BJ (cell line): ENCODE measurements at regions not wholly inside any gene's neighbourhood (a gene's known extent, or its start where the extent isn't known, plus 50 kb on each side); places are given as distances from the start of the nearest gene placed in this dataset.

Experiments used
- CTCF ChIA-PET: fragments of 350-600 bp; formaldehyde crosslinking; extraction: SDS; loops from one replicate; lab custom pipeline; 2021; ENCODE audit warnings: antibody characterized with exemption, inconsistent platforms; lab: Yijun Ruan, JAX
- POLR2A ChIA-PET: fragments of 300-600 bp; sonication (Branson Sonifier 250); formaldehyde crosslinking; extraction: SDS; loops from one replicate; lab custom pipeline; 2021; ENCODE audit warnings: antibody characterized with exemption; lab: Charles Lee
- DNase-seq: peaks from one replicate; pipeline ENCODE4 v3.0.0-alpha.2; 2011; ENCODE audit warnings: low read depth
- H3K27me3 ChIP-seq: 2 replicates; pipeline ENCODE4 v1.6.0; 2011; ENCODE audit warnings: low read length; ENCODE audit not compliant: control insufficient read depth, insufficient read depth
- H3K36me3 ChIP-seq: 2 replicates; pipeline ENCODE4 v1.5.1; 2011; ENCODE audit warnings: low read length; ENCODE audit not compliant: control insufficient read depth, insufficient read depth
- H3K4me3 ChIP-seq: 2 replicates; pipeline ENCODE4 v1.5.1; 2011; ENCODE audit warnings: low read depth, mild to moderate bottlenecking, control low read depth, low read length
- CTCF ChIP-seq: IDR thresholded peaks from 2 replicates; pipeline ENCODE4 v1.5.1; 2011; ENCODE audit warnings: low read depth, mild to moderate bottlenecking, control low read depth, inconsistent platforms, low read length, moderate library complexity; ENCODE audit not compliant: insufficient read depth

GRCh38 chr4:128358913-128359279 is 71.3 kb upstream of the PGRMC2 start:
- Histone ChIP-seq H3K27me3 (no peaks in the 10 kb centered on the region), H3K4me3 (no peak overlapping the region), H3K36me3 (no peaks in the 10 kb centered on the region)
- ChIA-PET CTCF (interaction anchor here (2.0 kb wide), 1 partner anchor 21 kb away, joined by 7 read pairs; no protein-coding TSS in a partner anchor), POLR2A (interaction anchor here (0.6 to 1.4 kb wide), 2 partner anchors 131 to 453 kb away, joined by 3 to 4 read pairs; no protein-coding TSS in a partner anchor)
- DNase-seq: no peak
- no peak for TF ChIP-seq CTCF

GRCh38 chr4:128358231-128358912 is 70.8 kb upstream of the PGRMC2 start:
- CTCF ChIA-PET: interaction anchor here (2.0 kb wide), 1 partner anchor 22 kb away, joined by 7 read pairs; no protein-coding TSS in a partner anchor
- TF ChIP-seq CTCF: no peak
- no peaks in the 10 kb centered on the region for H3K27me3 ChIP-seq
- H3K4me3 ChIP-seq: no peak overlapping the region
- H3K36me3 ChIP-seq: no peaks in the 10 kb centered on the region
- peak; percentile 58 for DNase-seq
- POLR2A ChIA-PET: interaction anchor here (0.5 to 1.4 kb wide), 7 partner anchors 9 to 454 kb away, joined by 3 to 4 read pairs (median 3); no protein-coding TSS in a partner anchor

DNA sequence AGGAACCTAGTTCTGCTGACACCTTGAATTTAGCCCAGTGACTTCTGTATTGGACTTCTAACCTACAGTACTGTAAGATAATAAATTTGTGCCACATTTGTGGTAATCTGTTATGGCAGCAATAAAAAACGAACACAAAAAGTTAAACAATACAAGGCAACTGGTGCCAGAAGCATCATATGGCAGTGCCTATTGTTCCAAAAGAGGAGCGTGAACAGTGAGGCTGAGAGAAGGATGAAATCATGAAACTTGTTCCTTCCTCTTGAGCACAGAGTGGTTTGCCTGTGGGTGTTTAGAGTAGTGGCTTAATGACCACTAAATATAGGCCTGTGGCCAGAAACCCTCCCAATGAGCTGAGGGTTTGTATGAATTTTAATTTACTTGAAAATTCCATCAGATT is 69.7 kb upstream of the PGRMC2 start:
- H3K27me3 ChIP-seq: no peaks in the 10 kb centered on the region
- no peak for DNase-seq

GRCh38 chr4:128355305-128355704 is 67.7 kb upstream of the PGRMC2 start:
- no peak for DNase-seq
- Histone ChIP-seq H3K4me3 (no peak overlapping the region), H3K27me3 (no peaks in the 10 kb centered on the region), H3K36me3 (no peaks in the 10 kb centered on the region)
- POLR2A ChIA-PET: interaction anchor here (0.6 to 1.1 kb wide), 2 partner anchors 17 to 459 kb away, joined by 6 to 7 read pairs; no protein-coding TSS in a partner anchor
- CTCF ChIA-PET: interaction anchor here (1.5 kb wide), 1 partner anchor 13 kb away, joined by 3 read pairs; no protein-coding TSS in a partner anchor
- TF ChIP-seq CTCF: no peak

More for the DNA sequence above, 69.7 kb upstream of the PGRMC2 start:
- Histone ChIP-seq H3K36me3 (no peaks in the 10 kb centered on the region), H3K4me3 (no peak overlapping the region)
- TF ChIP-seq CTCF: no peak
- CTCF ChIA-PET: no interaction called here
- POLR2A ChIA-PET: interaction anchor here (1.0 kb wide), 1 partner anchor 27 kb away, joined by 3 read pairs; no protein-coding TSS in a partner anchor

DNA sequence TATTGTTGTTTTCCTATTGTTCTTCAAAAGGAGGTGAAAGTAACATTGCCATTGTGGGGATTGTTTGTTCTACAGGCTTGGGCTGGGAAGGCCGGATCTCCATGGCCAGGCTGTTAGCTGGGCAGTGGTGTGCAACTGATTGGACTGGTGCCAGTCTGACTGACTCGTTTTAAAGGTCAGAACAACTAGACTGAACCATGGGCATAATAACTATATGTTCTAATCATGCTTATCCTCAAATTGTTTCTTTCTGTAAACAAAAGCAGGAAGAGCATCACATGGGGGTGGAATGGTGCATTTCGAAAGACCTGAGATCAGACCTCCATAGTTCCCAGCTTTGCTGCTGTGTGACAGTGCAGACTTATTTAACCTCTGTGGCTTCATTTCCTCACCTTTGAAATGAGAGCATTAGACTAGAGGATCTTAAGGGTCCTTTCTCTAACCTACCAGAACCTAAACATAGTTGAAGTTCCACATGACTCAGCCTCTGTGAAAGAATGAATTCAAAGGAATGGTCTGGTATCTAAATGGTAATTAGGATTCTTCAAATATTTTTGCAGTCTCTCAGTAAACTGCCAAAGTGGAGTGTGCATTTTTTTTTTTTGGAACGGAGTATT is 66.7 kb upstream of the PGRMC2 start:
- no peak overlapping the region for H3K4me3 ChIP-seq
- no peaks in the 10 kb centered on the region for H3K27me3 ChIP-seq
- ChIA-PET POLR2A (interaction anchor here (0.6 to 1.1 kb wide), 3 partner anchors 16 to 460 kb away, joined by 3 to 7 read pairs (median 6); no protein-coding TSS in a partner anchor), CTCF (interaction anchor here (1.0 to 1.5 kb wide), 2 partner anchors 10 to 12 kb away, joined by 3 read pairs; no protein-coding TSS in a partner anchor)
- peak; percentile 80 for DNase-seq
- no peaks in the 10 kb centered on the region for H3K36me3 ChIP-seq
- TF ChIP-seq CTCF: no peak
